NCI-H510A (cell line): ENCODE measurements at regions not wholly inside any gene's neighbourhood (a gene's known extent, or its start where the extent isn't known, plus 50 kb on each side); places are given as distances from the start of the nearest gene placed in this dataset.
"Not testable (repeated sequence)": the region's sequence is repeated elsewhere in the genome, so short reads cannot be mapped to it uniquely, and the experiment has no call there.

Source experiments
- DNase-seq: peaks from one replicate; lab custom pipeline; 2025; lab: John Stamatoyannopoulos, UW

- no peak for DNase-seq
Observed at GRCh38 chr5:89847743-89848142, 561.8 kb downstream of the CETN3 start.

- DNase-seq: no peak
Observed at GRCh38 chr5:89844548-89844947, 565.0 kb downstream of the CETN3 start.

- no peak for DNase-seq
Observed at GRCh38 chr5:89842531-89842930, 567.0 kb downstream of the CETN3 start.

- DNase-seq: no peak
Observed at GRCh38 chr5:89840906-89841305, 568.6 kb downstream of the CETN3 start.

GRCh38 chr5:89830691-89831090, 578.9 kb downstream of the CETN3 start:
- no peak for DNase-seq

- DNase-seq: no peak
Observed at GRCh38 chr5:89827960-89828359, 581.6 kb downstream of the CETN3 start.

- no peak for DNase-seq
Observed at GRCh38 chr5:89827359-89827758, 582.2 kb downstream of the CETN3 start.

- DNase-seq: no peak
Observed at GRCh38 chr5:89826938-89827337, 582.6 kb downstream of the CETN3 start.

- DNase-seq: no peak
Observed at GRCh38 chr5:89823046-89823445, 586.5 kb downstream of the CETN3 start.

GRCh38 chr5:89817841-89818240, 591.7 kb downstream of the CETN3 start:
- no peak for DNase-seq

GRCh38 chr5:89816038-89816437, 593.5 kb downstream of the CETN3 start:
- no peak for DNase-seq

GRCh38 chr5:89800735-89801134, 608.8 kb downstream of the CETN3 start:
- DNase-seq: not testable (repeated sequence)

- not testable (repeated sequence) for DNase-seq
Observed at GRCh38 chr5:89794504-89794903, 615.1 kb downstream of the CETN3 start.

GRCh38 chr5:89779734-89780133, 629.8 kb downstream of the CETN3 start:
- DNase-seq: not testable (repeated sequence)

- DNase-seq: no peak
Observed at GRCh38 chr5:89777758-89778157, 631.8 kb downstream of the CETN3 start.

GRCh38 chr5:89769975-89770374, 639.6 kb downstream of the CETN3 start:
- DNase-seq: no peak

GRCh38 chr5:89759802-89760201, 649.8 kb downstream of the CETN3 start:
- DNase-seq: no peak

GRCh38 chr5:89758146-89758545, 651.4 kb downstream of the CETN3 start:
- no peak for DNase-seq

- DNase-seq: no peak
Observed at GRCh38 chr5:89756955-89757354, 652.6 kb downstream of the CETN3 start.

GRCh38 chr5:89755024-89755423, 654.5 kb downstream of the CETN3 start:
- DNase-seq: no peak

- no peak for DNase-seq
Observed at GRCh38 chr5:89735082-89735481, 674.5 kb downstream of the CETN3 start.

GRCh38 chr5:89733772-89734171, 675.8 kb downstream of the CETN3 start:
- DNase-seq: no peak

GRCh38 chr5:89729623-89730301, 679.8 kb downstream of the CETN3 start:
- DNase-seq: no peak

- no peak for DNase-seq
Observed at GRCh38 chr5:89728750-89729149, 680.8 kb downstream of the CETN3 start.
